ENCODE measurements at regions not wholly inside any gene's neighbourhood (a gene's known extent, or its start where the extent isn't known, plus 50 kb on each side); places are given as distances from the start of the nearest gene placed in this dataset.

GRCh38 chr2:118669654-118670053 is 177.8 kb downstream of the EN1 start:
- POLR2A ChIA-PET (ENCODE audit: low non-redundant PET): no interaction called here
- BruUV-seq (replicated peaks): no TSS peak
- Histone ChIP-seq H3K27ac (ENCODE audit: low read depth, low read length, poor library complexity, severe bottlenecking) (no peak overlapping the region), H3K9me3 (ENCODE audit: low read depth, low read length, poor library complexity, severe bottlenecking) (no peaks in the 10 kb centered on the region), H3K4me1 (ENCODE audit: insufficient read depth, low read length, poor library complexity, severe bottlenecking) (no peaks in the 10 kb centered on the region), H3K4me3 (ENCODE audit: low read depth, low read length, poor library complexity, severe bottlenecking) (no peak overlapping the region), H3K27me3 (replicated peaks; ENCODE audit: insufficient read depth, low read depth, low read length, poor library complexity) (no peaks in the 10 kb centered on the region), H3K36me3 (ENCODE audit: insufficient read depth, low read length, poor library complexity, severe bottlenecking) (no peaks in the 10 kb centered on the region)
- intact Hi-C loops (cut with micrococcal nuclease; ENCODE audit: unreplicated experiment): no loop called here
- TF ChIP-seq EZH2 (IDR thresholded peaks at IDR 0.05; ENCODE audit: borderline replicate concordance, low read depth, low read length, poor library complexity, severe bottlenecking): no peak
- TF ChIP-seq CTCF (conservative IDR thresholded peaks at IDR 0.05; ENCODE audit: low read depth, low read length): no peak
- CTCF ChIA-PET: no interaction called here
- no peak for DNase-seq (ENCODE audit: low spot score)

GRCh38 chr2:118668431-118669424 is 178.7 kb downstream of the EN1 start:
- no peaks in the 10 kb centered on the region for H3K36me3 ChIP-seq (ENCODE audit: insufficient read depth, low read length, poor library complexity, severe bottlenecking)
- no peaks in the 10 kb centered on the region for H3K27me3 ChIP-seq (replicated peaks; ENCODE audit: insufficient read depth, low read depth, low read length, poor library complexity)
- BruUV-seq (replicated peaks): no TSS peak
- H3K27ac ChIP-seq (ENCODE audit: low read depth, low read length, poor library complexity, severe bottlenecking): no peak overlapping the region
- H3K9me3 ChIP-seq (ENCODE audit: low read depth, low read length, poor library complexity, severe bottlenecking): no peaks in the 10 kb centered on the region
- H3K4me3 ChIP-seq (ENCODE audit: low read depth, low read length, poor library complexity, severe bottlenecking): no peak overlapping the region
- no peak for TF ChIP-seq EZH2 (IDR thresholded peaks at IDR 0.05; ENCODE audit: borderline replicate concordance, low read depth, low read length, poor library complexity, severe bottlenecking)
- no peak for TF ChIP-seq CTCF (conservative IDR thresholded peaks at IDR 0.05; ENCODE audit: low read depth, low read length)
- H3K4me1 ChIP-seq (ENCODE audit: insufficient read depth, low read length, poor library complexity, severe bottlenecking): no peaks in the 10 kb centered on the region
- ChIA-PET POLR2A (ENCODE audit: low non-redundant PET) (no interaction called here), CTCF (no interaction called here)
- no peak for DNase-seq (ENCODE audit: low spot score)
- intact Hi-C loops (cut with micrococcal nuclease; ENCODE audit: unreplicated experiment): no loop called here

- no peaks in the 10 kb centered on the region for H3K9me3 ChIP-seq (ENCODE audit: low read depth, low read length, poor library complexity, severe bottlenecking)
- H3K27ac ChIP-seq (ENCODE audit: low read depth, low read length, poor library complexity, severe bottlenecking): no peak overlapping the region
- ChIA-PET POLR2A (ENCODE audit: low non-redundant PET) (no interaction called here), CTCF (no interaction called here)
- TF ChIP-seq CTCF (conservative IDR thresholded peaks at IDR 0.05; ENCODE audit: low read depth, low read length) (no peak), EZH2 (IDR thresholded peaks at IDR 0.05; ENCODE audit: borderline replicate concordance, low read depth, low read length, poor library complexity, severe bottlenecking) (no peak)
- intact Hi-C loops (cut with micrococcal nuclease; ENCODE audit: unreplicated experiment): no loop called here
- no peak overlapping the region for H3K4me3 ChIP-seq (ENCODE audit: low read depth, low read length, poor library complexity, severe bottlenecking)
- DNase-seq (ENCODE audit: low spot score): no peak
- H3K4me1 ChIP-seq (ENCODE audit: insufficient read depth, low read length, poor library complexity, severe bottlenecking): no peaks in the 10 kb centered on the region
- BruUV-seq (replicated peaks): no TSS peak
- no peaks in the 10 kb centered on the region for H3K27me3 ChIP-seq (replicated peaks; ENCODE audit: insufficient read depth, low read depth, low read length, poor library complexity)
- no peaks in the 10 kb centered on the region for H3K36me3 ChIP-seq (ENCODE audit: insufficient read depth, low read length, poor library complexity, severe bottlenecking)
Observed at GRCh38 chr2:118667964-118668363, 179.5 kb downstream of the EN1 start.

Measured in A673 (cell line).